SK-N-SH treated with all-trans-retinoic acid at 6 μM for 48 hours (cell line): ENCODE measurements at regions not wholly inside any gene's neighbourhood (a gene's known extent, or its start where the extent isn't known, plus 50 kb on each side); places are given as distances from the start of the nearest gene placed in this dataset.

ENCODE experiments used
- ISL1 ChIP-seq: fragments of 250-450 bp; sonication (Bioruptor Pico); IDR thresholded peaks from 2 replicates; pipeline ENCODE4 v2.1.2; 2022; ENCODE audit warnings: mild to moderate bottlenecking, moderate library complexity
- PPARA ChIP-seq: fragments of 250-450 bp; sonication (Bioruptor Pico); IDR thresholded peaks from 2 replicates; pipeline ENCODE4 v1.5.0; 2020; ENCODE audit warnings: mild to moderate bottlenecking, borderline replicate concordance
- ZC3H10 ChIP-seq: fragments of 250-450 bp; sonication (Bioruptor Pico); IDR thresholded peaks from 2 replicates; pipeline ENCODE4 v1.5.1; 2021; ENCODE audit warnings: mild to moderate bottlenecking, moderate library complexity
- ZNF565 ChIP-seq: fragments of 450-650 bp; formaldehyde crosslinking; conservative IDR thresholded peaks from 2 replicates; pipeline ENCODE4 v1.5.0; 2020; ENCODE audit warnings: low read depth, mild to moderate bottlenecking, moderate library complexity

GRCh38 chrX:98480606-98481005, 1596.9 kb downstream of the RPA4 start:
- TF ChIP-seq ISL1 (CRISPR knock-in tag) (no peak), PPARA (CRISPR knock-in tag) (no peak), ZNF565 (CRISPR knock-in tag) (no peak), ZC3H10 (no peak)
